ENCODE measurements at regions not wholly inside any gene's neighbourhood (a gene's known extent, or its start where the extent isn't known, plus 50 kb on each side); places are given as distances from the start of the nearest gene placed in this dataset.

- TF ChIP-seq CTCF (IDR thresholded peaks at IDR 0.05), result no peak
- no peak for TF ChIP-seq POLR2A (IDR thresholded peaks at IDR 0.05)
- no peak for TF ChIP-seq POLR2AphosphoS5 (IDR thresholded peaks at IDR 0.05)
Observed at GRCh38 chr16:64171632-64172031, 950.2 kb downstream of the CDH11 start.

Data from stomach (tissue), 4 donors.